HEK293T (cell line): ENCODE measurements at regions not wholly inside any gene's neighbourhood (a gene's known extent, or its start where the extent isn't known, plus 50 kb on each side); places are given as distances from the start of the nearest gene placed in this dataset.

Experiments
- CTCF ChIA-PET: fragments of 350-600 bp; formaldehyde crosslinking; extraction: SDS; loops from one replicate; lab custom pipeline; 2021; ENCODE audit warnings: antibody characterized with exemption, inconsistent platforms; lab: Yijun Ruan, JAX
- POLR2A ChIA-PET: fragments of 350-600 bp; formaldehyde crosslinking; extraction: SDS; loops from one replicate; lab custom pipeline; 2020; ENCODE audit warnings: antibody characterized with exemption, inconsistent platforms; lab: Yijun Ruan, JAX
- DNase-seq: peaks from one replicate; pipeline ENCODE4 v3.0.0; 2012; ENCODE audit warnings: mixed read lengths; ENCODE audit errors: extremely low spot score
- ARNT ChIP-seq: fragments of 450-650 bp; IDR thresholded peaks from 2 replicates; pipeline ENCODE4 v1.6.1; 2017; ENCODE audit warnings: mild to moderate bottlenecking
- BHLHE40 ChIP-seq: fragments of 450-650 bp; IDR thresholded peaks from 2 replicates; pipeline ENCODE4 v1.6.1; 2016; ENCODE audit warnings: mild to moderate bottlenecking, moderate library complexity, borderline replicate concordance
- CTBP1 ChIP-seq: fragments of 450-650 bp; IDR thresholded peaks from 2 replicates; pipeline ENCODE4 v1.6.1; 2016; ENCODE audit warnings: borderline replicate concordance
- ELF4 ChIP-seq: fragments of 450-650 bp; IDR thresholded peaks from 2 replicates; pipeline ENCODE4 v1.6.1; 2017; ENCODE audit warnings: antibody characterized with exemption
- FOXA1 ChIP-seq: fragments of 450-650 bp; IDR thresholded peaks from 2 replicates; pipeline ENCODE4 v1.6.1; 2016; ENCODE audit warnings: mild to moderate bottlenecking
- FOXK2 ChIP-seq: fragments of 450-650 bp; IDR thresholded peaks from 2 replicates; pipeline ENCODE4 v1.6.1; 2016; ENCODE audit warnings: mild to moderate bottlenecking
- FOXM1 ChIP-seq: fragments of 450-650 bp; IDR thresholded peaks from 2 replicates; pipeline ENCODE4 v1.6.1; 2017; ENCODE audit warnings: mild to moderate bottlenecking, borderline replicate concordance
- HDGF ChIP-seq: fragments of 450-650 bp; IDR thresholded peaks from 2 replicates; pipeline ENCODE4 v1.6.1; 2017; ENCODE audit warnings: antibody characterized with exemption, borderline replicate concordance
- L3MBTL2 ChIP-seq: fragments of 450-650 bp; conservative IDR thresholded peaks from 2 replicates; pipeline ENCODE4 v1.6.1; 2016; ENCODE audit warnings: mild to moderate bottlenecking
- LEF1 ChIP-seq: fragments of 450-650 bp; IDR thresholded peaks from 2 replicates; pipeline ENCODE4 v1.6.1; 2017; ENCODE audit warnings: mild to moderate bottlenecking, borderline replicate concordance
- NFRKB ChIP-seq: fragments of 450-650 bp; IDR thresholded peaks from 2 replicates; pipeline ENCODE4 v1.6.1; 2016; ENCODE audit warnings: mild to moderate bottlenecking, moderate library complexity
- SP1 ChIP-seq: fragments of 450-650 bp; IDR thresholded peaks from 2 replicates; pipeline ENCODE4 v1.6.1; 2017
- SUZ12 ChIP-seq: fragments of 450-650 bp; IDR thresholded peaks from 2 replicates; pipeline ENCODE4 v1.6.1; 2016; ENCODE audit warnings: mild to moderate bottlenecking
- TARDBP ChIP-seq: fragments of 450-650 bp; IDR thresholded peaks from 2 replicates; pipeline ENCODE4 v1.6.1; 2016
- ZNF384 ChIP-seq: fragments of 450-650 bp; IDR thresholded peaks from 2 replicates; pipeline ENCODE4 v1.6.1; 2016
- TF ChIP-seq, protein P1 (sequence below): fragments of 450-650 bp; IDR thresholded peaks from 2 replicates; pipeline ENCODE4 v1.6.1; 2016

DNA sequence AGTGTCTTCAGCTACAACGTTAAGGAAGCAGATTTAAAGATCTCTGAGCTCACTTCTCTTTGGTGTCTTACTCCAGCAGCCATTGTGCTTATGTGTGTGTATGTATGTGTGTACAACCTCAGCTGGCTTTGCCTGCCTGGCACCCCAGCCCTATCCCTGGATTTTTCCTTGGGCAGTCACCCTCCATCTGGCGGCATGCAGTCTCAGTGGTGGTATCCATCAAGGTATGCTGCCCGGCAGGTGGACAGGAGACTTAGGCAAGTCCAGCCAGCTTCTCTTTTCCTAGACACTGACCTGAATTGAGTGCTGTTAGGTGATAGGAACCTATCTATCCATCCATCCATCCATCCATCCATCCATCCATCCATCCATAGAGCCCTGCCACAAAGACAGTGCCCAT lies 280.8 kb upstream of the CCL2 start:
- no peak for DNase-seq
- ChIA-PET POLR2A (no interaction called here), CTCF (no interaction called here)
- no peak for TF ChIP-seq HDGF
- TF ChIP-seq TARDBP, result no peak
- TF ChIP-seq LEF1, result no peak
- no peak for TF ChIP-seq CTBP1
- no peak for TF ChIP-seq BHLHE40
- TF ChIP-seq FOXA1, result no peak
- no peak for TF ChIP-seq NFRKB
- no peak for TF ChIP-seq FOXM1
- no peak for TF ChIP-seq L3MBTL2

DNA sequence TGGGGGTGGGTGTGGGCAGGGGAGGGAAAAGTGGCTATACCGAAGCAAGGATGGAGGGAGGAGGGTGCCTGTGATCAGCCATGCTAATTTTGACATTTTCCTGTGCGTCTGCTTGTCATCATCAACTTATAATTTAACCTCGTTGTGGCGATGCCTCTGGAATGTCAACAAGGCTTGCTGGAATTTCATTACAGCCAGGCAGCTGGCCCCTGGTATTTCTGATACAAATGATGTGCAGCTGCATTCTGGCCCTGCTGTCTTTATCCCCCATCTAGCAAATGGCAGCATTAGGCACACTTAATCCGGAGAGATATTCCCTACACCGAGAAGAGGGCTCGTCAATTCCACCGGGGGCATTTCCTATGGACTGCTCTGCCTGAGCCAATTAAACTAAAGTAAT lies 278.3 kb upstream of the CCL2 start:
- TF ChIP-seq, protein P1, sequence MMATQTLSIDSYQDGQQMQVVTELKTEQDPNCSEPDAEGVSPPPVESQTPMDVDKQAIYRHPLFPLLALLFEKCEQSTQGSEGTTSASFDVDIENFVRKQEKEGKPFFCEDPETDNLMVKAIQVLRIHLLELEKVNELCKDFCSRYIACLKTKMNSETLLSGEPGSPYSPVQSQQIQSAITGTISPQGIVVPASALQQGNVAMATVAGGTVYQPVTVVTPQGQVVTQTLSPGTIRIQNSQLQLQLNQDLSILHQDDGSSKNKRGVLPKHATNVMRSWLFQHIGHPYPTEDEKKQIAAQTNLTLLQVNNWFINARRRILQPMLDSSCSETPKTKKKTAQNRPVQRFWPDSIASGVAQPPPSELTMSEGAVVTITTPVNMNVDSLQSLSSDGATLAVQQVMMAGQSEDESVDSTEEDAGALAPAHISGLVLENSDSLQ, result no peak
- no peak for TF ChIP-seq SP1
- TF ChIP-seq BHLHE40, result no peak
- no peak for TF ChIP-seq ELF4
- TF ChIP-seq TARDBP, result no peak
- no peak for TF ChIP-seq SUZ12
- no peak for TF ChIP-seq ARNT
- TF ChIP-seq FOXK2, result no peak
- TF ChIP-seq NFRKB, result no peak
- TF ChIP-seq HDGF, result no peak
- TF ChIP-seq ZNF384, result no peak
- no peak for TF ChIP-seq FOXM1
- no peak for DNase-seq
- POLR2A ChIA-PET, result no interaction called here
- CTCF ChIA-PET, result no interaction called here

DNA sequence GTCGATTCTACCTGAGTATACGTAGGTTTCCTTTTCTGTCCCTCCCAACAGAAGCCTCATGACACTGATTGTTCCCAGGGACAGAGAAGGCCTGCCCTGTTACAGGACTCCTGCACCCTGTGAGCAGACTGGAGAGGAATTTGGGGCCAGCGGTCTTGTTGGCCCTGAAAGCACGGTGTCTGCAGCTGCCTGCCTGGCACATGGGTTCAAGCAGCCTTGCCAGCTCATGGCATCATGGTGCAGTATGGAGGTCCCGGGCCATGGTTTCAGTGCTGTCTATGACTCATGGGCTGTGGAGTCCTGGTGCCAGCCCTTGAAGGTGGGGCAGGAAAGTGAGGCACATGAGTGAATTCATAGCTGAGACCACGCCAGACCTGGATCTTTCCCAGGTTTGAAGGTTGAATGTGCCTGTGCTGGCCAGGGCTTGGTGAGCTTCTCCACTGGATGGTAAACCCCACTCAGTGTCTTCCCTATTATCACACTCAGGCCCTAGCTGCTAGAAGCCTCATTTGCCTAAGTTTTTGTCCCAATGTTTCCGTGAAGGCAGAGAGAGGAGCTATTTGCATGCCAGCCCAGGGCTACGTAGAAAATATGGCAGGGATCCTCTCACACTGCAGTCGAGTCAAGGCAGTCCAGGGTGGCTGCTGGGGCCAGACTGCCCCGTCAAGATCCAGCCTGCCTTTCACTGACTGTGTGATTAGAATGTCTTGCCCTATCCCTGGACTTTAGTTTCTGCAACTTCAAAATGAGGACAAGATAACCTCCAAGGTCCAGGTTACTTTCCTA lies 277.2 kb upstream of the CCL2 start:
- ChIA-PET CTCF (no interaction called here), POLR2A (no interaction called here)
- no peak for TF ChIP-seq ELF4
- no peak for TF ChIP-seq L3MBTL2
- no peak for TF ChIP-seq HDGF
- no peak for TF ChIP-seq LEF1
- TF ChIP-seq FOXM1, result no peak
- TF ChIP-seq SUZ12, result no peak
- no peak for DNase-seq

DNA sequence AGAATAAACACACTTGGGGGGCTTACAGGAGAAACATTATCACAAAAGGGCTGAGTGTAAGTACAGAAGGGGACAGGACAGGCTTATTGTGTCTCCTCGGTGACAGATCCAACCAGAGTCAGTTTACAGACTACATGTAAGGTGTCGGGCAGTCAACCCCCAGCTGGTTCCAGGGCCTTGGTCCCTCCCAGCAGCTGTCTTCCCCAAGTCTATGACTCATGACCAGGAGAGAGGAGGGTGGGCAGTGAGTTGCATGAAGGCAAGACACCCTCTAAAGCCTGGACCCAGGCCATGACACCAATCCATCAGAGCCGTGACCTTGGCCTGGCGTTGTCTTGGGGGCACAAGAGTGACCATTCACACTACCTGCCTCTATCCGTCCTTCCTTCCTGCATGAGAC lies 276.2 kb upstream of the CCL2 start:
- ChIA-PET CTCF (no interaction called here), POLR2A (no interaction called here)
- DNase-seq, result no peak
- no peak for TF ChIP-seq SP1
- TF ChIP-seq TARDBP, result no peak
- TF ChIP-seq ELF4, result no peak
- no peak for TF ChIP-seq CTBP1
- TF ChIP-seq FOXM1, result no peak
- TF ChIP-seq NFRKB, result no peak
- TF ChIP-seq, protein P1, result no peak
- no peak for TF ChIP-seq BHLHE40
- TF ChIP-seq ARNT, result no peak
- TF ChIP-seq FOXK2, result no peak
- TF ChIP-seq L3MBTL2, result no peak
- no peak for TF ChIP-seq FOXA1
- no peak for TF ChIP-seq LEF1
- no peak for TF ChIP-seq ZNF384

DNA sequence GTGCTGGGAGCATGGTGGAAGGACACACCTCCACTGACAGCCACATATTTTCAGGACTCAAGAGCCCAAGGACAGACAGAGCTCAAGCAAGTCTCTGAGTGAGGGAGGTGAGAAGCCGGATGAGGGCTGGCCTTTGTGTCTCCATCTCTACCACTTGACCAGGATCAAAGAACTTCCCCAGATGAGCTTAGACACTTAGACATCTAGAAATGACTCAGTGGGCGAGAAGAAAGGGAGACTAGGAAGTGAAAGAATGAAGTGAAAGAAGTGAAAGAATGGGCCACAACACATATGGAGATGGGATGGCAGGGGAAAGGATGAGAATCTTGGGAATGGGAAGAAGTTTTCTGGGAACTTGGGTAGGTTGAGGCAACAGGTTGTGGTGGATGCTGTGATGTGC lies 274.9 kb upstream of the CCL2 start:
- no peak for DNase-seq
- CTCF ChIA-PET, result no interaction called here
- TF ChIP-seq HDGF, result no peak
- TF ChIP-seq BHLHE40, result no peak
- POLR2A ChIA-PET, result no interaction called here

DNA sequence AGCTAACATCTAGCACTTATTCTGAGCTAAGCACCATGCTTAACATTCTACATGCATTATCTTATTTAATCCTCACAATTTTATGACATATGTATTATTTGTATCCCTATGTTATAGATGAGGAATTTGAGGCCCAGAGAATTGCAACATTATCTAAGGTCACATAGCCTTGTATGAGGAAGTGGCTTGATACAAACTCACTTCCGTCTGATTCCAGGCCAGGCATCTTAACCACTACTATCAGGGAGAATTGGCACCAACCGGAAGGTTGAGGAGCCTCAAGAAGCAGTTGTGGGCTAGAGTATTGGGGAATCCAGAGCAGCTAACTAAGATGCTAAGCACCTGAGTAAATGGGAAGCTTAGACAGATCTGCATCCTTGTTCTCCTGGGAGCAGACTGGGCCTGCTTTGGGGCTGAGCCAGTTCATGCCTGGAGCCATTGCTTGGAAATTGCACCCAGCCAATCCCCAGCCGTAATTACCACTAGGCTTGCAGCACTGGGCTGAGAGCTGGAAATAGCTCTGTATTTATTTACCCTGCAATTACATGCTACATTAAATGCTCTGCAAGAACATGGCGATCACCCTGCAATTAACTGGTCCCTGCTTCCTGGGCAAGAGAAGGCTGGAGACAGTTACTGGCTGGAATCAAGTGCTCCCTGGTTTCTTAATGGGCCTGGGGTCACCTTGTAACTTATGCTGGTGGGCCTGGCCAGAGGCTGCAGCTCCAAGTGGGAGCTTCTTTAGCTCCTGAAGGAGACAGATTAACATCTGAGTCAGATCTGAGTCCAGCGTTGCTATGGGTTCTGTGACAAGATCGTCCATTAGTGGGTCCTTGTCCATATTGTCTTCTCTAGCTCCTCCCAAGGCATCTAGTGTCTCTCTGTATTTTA lies 273.1 kb upstream of the CCL2 start:
- ChIA-PET CTCF (no interaction called here), POLR2A (no interaction called here)
- TF ChIP-seq CTBP1 (no peak), FOXM1 (no peak), ARNT (no peak), NFRKB (no peak), SP1 (no peak), BHLHE40 (no peak), HDGF (no peak), FOXK2 (no peak), ELF4 (no peak), L3MBTL2 (no peak), SUZ12 (no peak), FOXA1 (no peak), TARDBP (no peak)
- TF ChIP-seq, protein P1, result no peak
- peak; percentile 14 for DNase-seq
